Activated CD4-positive, alpha-beta T cell treated with anti-CD3 and anti-CD28 coated beads for 1 hour (primary cell): ENCODE measurements at regions not wholly inside any gene's neighbourhood (a gene's known extent, or its start where the extent isn't known, plus 50 kb on each side); places are given as distances from the start of the nearest gene placed in this dataset.

ENCODE experiments used
- DNase-seq: peaks from one replicate; pipeline ENCODE4 v3.0.0-alpha.2; 2020

DNA sequence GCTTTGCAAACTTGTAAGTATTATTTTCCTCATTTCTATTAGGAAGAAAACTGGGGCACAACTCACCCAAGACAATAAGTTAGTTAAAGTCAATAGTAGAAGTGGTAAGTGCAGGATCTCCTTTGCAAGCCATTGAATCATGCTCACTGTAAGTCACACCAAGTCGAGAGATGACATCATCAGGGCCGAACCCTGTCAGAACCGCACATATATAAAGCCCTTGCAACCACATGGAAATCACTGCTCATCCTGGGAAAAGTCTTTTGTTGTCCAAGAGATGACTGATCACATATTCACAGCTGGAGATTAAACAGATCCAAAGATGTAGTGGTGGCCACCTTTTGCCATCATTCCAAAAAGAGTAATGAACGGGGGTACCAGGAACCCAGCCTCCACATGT is 484.8 kb upstream of the ID2 start:
- DNase-seq = no peak

DNA sequence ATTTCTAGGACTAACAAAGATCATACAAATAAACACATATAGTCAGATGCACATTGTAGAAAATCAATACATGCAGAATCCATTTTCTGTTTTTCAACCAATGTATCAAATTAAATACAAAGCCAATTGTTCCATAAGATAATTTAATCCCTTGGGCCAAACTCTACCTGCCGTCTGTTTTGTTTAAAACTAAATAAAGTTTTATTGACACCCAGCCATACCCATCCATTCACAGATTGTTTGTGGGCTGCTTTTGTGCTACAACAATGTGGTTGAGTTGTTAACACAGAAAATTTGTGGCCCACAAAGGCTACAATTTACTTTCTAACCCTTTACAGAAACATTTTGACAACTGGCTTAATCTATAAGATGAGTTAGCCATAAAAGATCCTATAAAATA is 484.0 kb upstream of the ID2 start:
- no peak for DNase-seq

DNA sequence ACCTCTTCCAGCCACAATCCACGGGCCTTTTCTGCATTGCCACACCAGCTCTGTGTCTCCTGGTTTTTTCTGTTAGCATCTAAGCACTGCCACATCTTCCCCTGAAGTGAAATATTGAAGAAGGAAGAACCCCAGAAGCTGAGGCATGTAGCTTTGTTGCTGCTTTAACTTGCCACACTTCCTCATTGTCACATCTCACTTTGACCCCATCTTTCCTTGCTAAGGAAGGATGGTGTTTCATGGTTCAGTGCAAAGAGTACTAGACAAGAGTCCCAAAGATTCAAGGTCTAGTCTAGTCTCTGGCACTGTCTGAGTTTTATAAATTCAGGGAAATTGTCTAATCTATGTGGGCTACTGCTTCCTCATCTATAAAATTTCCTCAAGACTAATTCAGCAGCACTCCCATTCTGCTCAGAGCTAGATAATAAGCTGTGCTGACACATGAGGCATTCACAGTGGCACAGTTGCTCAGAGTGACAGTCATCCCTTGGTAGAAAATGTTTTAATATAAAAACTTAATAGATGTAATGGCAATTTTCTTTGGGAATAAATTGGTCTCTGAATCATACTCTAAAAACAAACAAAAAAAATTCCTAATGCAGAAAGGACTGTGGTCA is 483.0 kb upstream of the ID2 start:
- DNase-seq = no peak

DNA sequence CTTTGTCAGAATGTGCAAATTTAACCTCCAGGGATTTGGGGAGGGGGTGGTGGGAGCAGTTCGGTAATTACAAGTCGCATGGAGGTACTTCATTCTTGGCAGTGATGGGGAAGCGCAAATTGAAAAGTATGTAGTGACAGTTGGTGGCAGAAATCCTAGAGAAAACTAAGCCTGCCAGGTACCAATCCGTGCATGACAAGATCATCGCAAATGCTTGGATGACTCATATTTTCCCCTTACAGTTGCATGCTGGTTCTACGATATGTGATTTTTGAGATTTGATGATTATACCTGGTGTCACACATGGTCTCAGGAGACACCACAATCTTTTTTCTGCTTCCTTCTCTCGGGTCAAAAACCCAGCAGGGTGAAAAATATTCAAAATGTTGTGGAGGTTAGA is 479.7 kb upstream of the ID2 start:
- DNase-seq = no peak

DNA sequence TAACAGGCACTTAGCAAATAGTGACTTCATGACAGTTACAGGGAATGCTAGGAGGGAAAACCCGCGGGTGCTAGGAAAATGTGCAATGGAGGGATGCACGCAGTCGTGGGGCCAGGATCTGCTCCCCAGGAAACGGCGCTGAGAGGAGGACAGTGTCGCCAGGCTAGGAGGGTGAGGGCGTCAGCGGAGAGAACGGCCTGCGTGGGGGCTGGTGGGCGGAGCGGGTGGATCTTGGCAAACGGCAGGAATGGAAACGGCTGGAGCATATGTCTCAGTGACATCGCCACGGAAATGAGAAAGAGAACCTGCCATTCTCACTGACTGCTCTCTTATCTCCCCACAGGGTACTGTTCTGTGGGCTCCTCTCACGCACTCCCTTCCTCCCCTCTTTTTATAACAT is 478.5 kb upstream of the ID2 start:
- DNase-seq = no peak

DNA sequence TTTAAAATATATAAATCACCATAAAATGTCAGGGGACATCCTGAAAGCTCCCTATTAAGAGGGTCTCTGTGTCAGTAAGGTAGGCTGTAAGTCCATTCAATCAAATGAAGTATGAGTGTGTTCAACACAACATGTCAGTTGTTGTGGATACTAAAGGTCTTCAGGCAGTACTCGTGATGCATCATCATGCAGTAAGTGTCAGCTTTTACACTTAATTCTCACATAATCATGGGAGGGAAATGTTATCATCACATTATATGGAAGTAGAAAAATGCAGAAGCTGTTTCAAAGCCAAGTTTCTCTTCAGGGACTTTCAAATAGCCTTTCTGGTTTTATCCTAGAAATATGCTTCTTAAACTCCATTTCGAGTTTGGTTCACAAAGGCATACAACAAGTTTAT is 477.1 kb upstream of the ID2 start:
- DNase-seq = no peak

DNA sequence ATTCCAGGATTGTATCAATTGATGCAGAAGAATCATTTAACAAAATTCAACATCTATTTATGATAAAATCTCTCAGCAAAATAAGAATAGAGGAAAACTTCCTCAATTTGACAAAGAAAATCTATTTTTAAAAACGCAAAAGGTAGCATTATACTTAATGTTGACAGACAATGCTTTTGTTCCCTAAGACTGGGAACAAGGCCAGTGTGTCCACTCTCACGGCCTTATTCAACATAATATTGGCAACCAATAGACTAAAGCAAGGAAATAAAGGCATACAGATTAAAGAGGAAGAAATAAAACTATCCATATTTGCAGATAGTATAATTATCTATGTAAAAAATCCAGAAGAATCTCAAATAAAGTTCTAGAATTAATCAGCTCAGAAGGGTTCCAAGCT is 472.4 kb upstream of the ID2 start:
- no peak for DNase-seq

DNA sequence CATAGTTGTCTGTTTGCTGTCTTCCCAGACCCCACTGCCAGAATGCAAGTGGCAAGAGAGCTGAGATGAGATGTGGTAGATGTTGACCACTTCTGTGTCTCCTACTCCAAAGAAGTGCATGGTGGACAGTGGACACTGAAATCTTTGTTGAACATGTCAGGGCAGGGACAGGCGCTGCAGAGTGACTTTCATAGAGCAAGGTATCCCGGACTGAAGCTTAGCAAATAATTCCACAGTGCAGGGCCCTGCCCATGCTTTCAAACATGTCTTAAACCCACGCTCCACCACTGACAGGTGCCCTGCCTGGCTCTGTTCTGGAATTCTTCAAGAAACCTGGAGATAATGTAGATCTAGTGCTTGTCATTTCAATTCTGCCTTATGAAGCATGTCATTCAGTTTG is 470.5 kb upstream of the ID2 start:
- DNase-seq = no peak

DNA sequence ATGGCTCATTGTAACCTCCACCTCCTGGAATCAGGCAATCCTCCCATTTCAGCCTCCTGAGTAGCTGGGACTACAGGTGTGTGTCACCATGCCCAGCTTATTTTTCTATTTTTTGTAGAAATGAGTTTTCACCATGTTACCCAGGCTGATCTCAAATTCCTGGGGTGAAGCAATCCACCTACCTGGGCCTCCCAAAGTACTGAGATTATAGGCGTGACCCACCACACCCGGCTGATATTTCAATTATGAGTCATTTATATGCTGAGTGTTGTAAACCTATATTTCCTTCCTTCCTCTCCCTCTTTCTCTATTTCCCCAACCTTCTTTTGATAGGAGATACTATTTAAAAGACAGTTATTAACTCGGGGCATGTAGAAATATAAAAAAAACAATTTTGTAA is 469.6 kb upstream of the ID2 start:
- DNase-seq = no peak

DNA sequence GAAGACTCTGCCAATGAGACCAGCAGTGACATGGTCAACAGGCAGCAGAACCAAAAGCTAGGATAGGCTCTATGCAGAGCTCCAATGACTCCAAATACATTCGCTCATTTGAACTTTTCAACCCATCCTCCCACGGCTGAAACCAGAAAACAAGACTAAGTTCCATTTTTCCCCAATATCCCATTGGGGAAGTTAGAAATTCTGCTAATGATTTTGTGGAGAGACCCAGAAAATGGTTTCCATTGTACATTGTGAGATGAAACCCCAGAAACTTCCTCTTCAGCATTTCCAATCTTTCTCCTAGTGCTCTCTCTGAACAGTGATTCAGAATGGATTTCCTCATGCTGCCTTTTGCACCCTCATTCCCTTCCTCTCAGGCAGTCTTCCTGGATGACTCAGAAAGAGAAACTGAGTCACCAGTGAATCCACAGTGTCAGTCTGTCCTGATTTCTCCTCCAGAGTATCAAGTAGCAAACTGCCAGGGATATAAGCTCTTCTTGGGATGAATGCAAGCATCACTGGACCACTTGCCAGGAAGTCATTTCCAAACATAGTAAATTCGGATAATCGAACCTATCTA is 467.7 kb upstream of the ID2 start:
- no peak for DNase-seq

DNA sequence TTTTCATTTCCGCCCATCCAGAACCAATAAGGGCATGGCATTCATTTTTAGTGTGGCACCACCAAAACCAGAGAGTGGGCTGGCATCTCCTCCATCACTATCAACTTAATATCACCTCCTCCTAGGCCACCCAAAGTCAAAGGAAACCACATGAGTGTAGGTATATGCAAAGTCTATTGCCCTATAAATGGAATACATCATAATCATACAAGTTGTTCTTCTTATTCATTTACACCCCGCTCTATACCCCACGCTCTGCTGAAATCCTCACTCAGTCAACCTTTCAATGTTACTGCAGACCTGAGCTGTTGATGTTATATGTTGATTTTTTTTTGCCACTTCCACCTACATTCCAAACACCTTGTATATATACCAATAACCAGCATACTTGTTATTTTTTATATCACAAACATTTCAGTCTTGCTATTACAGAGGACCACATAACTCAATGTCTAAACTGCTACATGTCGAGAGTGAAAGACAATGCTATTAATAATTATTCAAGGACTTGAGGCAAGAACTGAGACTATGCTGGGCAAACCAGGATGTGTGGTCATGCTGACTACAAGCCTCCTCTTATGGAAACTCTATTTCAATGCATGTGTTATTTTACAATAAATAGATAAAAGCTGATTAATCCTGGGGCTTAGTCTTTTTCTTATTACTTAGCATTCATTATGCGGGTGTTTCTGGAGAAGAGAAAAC is 466.5 kb upstream of the ID2 start:
- no peak for DNase-seq

DNA sequence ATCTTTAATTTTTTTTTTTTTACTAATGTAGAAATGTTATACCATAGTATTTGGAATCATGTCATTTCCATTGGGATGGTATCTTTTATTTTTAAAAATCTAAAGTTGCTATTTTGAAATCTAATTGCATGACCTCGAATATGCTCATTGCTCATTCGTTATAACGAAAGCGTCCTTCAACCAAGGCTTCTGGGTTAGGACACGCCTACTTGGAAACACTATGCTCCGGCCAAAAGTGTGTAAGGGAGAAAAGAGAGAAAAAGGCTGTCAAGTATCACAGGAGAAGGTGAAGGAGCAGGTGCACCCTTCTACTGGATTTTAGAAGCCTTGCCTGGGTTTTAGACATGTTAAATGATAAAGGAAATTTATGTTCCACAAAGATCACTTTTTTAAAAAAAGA is 465.9 kb upstream of the ID2 start:
- no peak for DNase-seq

DNA sequence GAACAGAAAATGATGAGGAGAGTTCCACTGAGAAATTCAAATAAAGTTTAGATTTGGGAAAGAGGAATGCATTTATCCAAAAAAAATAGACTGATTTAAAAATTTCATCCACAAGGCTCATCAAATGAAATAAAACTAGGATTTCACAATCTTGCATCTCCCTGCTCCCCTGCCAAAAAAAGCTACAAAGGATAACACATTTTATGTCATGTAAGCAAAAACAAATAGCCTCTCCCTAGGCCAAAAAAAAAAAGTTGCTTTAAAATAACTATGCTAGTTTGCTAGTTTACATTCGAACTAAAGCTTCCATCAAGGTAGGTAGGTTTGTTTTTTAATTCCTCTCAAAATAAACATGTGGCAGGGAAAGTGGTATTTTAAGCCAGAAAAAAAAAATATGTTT is 465.5 kb upstream of the ID2 start:
- DNase-seq = no peak

DNA sequence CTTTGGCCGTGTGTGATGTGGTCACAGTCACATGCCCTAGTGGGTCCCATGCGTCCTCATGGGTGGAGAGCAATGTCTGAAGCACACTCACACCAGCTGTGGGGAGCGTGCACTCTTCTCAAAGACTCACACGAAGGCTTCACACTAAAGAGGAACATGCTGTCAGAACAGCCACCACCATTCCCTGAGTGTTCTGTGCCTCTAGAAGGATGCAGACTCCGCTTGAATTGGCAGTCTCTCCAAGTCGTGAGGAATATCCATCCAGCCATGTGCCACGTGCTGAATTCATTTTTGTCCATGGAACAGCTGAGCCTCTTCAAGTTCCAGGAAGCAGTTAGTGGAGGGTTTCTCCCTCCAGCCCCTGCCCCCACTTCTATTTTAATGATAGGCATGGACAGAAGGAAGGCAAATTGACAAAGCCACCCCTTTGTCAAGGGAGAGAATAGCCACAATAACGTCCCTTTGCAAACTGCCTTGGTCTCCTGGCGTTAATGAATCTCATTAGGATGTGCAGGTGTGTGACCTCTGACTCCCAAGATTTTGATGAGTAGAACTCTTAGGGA is 464.3 kb upstream of the ID2 start:
- DNase-seq = no peak

DNA sequence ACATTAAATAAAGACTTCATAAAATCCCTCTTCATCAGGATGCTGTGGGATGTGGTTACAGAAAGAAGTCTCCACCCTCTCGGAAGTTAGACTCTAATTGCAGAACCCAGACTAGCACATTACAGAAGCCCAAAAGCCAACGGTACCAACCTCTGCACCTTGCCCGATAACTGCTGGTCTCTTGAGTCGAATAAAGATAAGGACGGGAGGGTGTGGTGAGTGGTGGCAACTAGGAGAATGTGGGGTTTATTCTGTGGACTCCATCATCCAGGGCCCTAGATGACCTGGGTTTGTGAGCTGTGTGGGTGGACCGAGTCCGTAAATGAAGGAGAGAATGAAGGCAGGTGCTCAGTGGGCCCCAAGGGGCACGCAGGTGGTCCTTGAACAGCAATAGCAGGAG is 462.8 kb upstream of the ID2 start:
- DNase-seq = no peak

DNA sequence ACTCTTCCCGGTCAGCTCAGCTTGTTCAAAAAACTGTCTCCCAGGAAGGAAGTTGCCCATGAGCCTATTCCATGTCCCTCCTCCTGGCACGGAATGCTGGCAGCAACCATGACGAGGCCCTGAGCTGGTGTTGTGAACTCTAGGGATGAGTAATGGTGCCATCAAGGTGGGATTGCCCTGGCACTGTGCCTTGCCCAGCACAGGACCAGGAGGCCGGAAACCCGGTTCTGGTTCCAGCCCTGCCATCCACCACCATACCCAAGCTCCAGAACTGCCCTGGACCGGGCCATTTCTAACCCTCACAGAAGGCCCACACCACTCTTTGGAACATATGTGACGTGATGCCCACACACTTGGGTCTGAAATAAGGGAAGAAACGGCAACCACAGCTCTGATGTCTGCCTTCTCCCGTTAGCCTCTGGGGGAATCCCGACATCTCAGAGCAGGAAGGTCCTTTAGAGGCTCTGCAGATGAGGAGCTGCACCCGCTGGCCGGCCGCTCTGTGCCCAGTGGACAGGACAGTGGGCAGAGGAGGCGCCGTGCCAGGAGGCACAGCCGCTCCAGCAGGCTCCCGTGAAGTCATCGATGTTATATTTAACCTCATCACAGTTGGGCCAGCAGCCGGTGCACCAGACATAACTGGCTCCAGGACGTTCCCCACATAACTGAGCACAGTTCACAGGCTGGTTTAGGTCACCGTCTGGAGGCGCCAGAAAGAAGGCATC is 462.1 kb upstream of the ID2 start:
- no peak for DNase-seq

DNA sequence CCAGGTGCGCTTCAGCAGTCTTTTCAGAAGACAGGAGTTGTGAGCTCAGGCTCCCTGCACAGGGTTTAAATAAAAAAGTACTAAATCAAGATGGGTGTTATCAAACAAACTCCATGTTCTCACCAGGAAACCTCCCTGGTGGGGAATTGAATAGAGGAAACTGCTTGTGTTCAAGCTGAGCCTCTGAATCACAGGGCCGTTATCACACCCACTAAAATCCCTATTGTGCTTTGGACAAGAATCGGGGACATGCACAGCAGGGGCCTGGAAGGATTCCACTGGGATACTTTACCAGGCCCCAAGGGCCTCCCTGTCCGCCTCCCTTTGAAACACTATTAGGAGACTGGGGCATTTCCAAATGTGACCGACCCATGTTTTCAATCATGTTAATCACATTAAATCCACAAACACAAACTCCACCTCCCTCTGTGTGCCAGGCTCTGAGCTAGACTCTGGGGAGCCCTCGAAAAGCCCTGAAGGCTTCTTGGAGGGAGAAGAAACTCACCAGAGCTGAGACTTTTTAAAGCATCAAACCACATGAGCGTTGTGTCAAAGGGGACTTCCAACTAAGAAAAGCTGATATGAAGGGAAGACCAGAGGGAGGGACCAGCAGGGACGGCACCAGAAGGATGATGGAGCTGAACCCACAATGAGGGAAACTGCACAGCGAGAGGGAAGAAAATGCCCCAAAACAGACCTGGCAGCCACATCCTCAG is 458.7 kb upstream of the ID2 start:
- no peak for DNase-seq

DNA sequence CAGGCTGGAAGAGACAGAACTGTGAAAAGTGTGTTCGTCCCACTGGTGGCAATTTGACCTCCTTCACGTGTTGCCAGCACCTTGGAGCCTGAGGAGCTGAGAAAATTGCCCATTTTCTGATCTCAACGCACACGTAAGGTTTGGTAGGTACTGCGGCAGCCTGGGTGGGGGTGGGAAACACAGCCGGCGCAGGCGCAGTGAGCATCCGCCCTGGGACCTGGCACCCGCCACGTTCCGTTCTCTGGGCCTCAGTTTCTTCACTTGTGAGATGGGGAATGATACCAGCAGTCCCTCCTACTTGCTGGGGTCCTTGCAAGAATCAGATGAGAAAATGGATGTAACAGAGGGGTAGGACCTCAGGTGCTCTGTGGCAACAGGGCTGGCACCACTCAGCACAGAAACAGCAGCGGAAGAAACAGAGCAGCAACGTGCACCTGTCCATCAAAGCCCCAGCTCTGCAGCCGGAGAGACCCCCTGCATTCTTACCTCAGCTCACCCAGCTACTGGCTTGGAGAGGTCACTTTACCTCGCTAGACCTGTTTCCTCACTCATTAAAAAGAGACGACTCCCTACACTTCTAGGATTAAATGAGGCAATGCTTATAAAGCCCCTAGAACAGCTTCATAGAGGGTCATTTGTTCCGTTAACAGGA is 458.0 kb upstream of the ID2 start:
- no peak for DNase-seq

DNA sequence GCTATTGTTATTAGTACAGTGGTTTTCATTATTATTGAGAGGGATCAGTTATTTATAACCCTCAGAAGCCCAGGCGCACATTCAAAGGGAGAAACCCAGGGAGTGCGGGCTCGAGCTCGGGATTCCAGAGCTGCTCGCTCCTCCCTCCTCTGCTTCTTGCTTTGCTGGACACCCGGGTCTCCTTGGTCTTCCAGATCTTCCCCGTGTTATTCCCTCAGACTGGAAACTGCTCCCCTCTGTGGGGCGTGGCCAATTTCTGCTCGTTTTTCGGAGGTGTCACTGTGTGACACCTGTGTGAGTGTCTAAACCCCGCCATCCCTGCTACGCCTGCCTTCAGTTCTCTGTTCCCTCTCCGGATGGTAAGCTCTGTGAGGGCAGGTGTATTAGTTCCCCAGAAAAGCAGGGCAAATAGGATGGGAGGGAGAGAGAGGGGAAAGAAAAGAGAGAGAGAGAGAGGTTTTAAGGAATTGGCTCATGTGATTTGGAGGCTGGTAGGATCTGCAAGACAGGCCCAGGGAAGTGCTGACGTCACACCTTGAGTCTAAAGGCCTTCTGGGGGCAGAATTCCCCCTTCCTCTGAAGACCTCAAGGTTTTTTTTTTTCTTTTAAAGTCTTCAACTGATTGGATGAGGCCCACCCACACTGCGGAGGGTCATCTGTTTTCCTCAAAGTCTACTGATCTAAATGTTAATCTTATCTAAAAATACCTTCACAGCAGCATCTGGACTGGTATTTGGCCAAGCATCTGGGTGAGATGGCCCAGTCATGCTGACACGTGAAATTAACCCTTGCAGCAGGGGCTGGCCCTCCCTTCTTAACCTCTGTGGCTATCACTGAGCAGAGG is 457.3 kb upstream of the ID2 start:
- no peak for DNase-seq

DNA sequence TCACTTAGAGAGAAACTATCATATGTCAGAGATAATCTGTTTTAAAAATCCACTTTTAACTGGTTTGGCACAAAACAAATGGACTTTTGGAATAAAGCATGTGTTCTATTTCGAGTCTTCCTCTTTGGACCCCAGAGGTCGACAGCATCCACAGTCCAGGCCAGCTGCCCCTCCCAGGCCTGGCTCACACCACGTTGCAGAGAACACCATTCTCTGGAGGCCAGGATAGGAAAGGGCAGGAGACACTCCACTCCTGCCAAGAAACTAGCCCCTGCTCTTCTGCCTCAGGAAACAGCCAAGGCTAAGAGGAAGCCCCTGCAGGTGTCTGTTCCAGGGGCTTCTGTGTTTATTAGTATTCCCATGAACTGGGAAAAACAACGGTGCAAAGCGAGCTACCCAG is 456.6 kb upstream of the ID2 start:
- DNase-seq = no peak

DNA sequence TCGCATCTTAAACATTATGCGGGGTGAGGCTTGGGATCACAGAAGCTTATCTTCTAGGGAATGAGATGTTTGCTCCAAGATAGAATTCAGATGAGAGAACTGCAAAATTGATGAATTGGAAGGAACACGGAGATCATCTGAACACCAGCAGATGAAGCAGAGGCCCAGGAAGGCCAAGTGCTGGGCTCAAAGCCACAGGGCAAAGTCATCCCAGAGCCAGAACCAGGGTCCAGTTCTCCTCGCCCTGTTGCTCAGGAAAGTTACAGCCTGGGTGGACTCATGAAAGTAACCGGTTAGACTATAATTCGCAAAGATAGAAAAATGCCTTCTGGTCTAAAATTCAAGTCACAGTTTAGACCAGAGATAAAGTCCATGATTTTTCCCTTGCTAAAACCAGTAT is 456.1 kb upstream of the ID2 start:
- no peak for DNase-seq

DNA sequence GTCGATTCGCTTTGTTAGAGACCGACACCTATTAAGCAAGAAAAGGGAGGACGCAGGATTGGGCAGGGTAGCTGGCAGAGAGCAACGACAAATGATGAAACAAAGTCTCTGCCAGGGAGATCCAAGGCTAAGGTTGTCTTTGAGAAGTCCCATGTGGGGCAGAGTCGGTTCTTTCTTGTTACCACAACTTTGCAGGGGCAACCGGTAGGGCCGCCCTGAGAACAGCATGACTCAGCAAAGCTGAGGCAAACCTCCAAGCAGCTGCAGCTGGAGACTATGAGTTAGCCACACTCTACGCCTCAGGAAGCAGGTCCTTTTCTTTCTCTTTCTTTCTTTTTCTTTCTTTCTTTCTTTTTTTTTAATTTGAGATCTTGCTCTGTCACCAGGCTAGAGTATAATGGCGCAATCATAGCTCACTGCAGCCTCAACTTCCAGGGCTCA is 452.3 kb upstream of the ID2 start:
- DNase-seq = no peak
